Common myeloid progenitor, CD34-positive (primary cell): ENCODE measurements at regions not wholly inside any gene's neighbourhood (a gene's known extent, or its start where the extent isn't known, plus 50 kb on each side); places are given as distances from the start of the nearest gene placed in this dataset.

Experiments
- CTCF ChIA-PET: fragments of 350-600 bp; sonication (Branson Sonifier 250); formaldehyde crosslinking; loops from one replicate; lab custom pipeline; 2021; ENCODE audit warnings: antibody characterized with exemption; lab: Charles Lee
- POLR2A ChIA-PET: fragments of 350-600 bp; sonication (Branson Sonifier 250); formaldehyde crosslinking; loops from one replicate; lab custom pipeline; 2021; ENCODE audit warnings: antibody characterized with exemption; lab: Charles Lee
- DNase-seq, 3 donors: peaks; one replicate each; pipeline versions ENCODE4 v3.0.0 to v3.0.0-alpha.2; 2013
- H3K27ac ChIP-seq, 2 experiments: 1 replicate in 1 of 2; 2 replicates in 1 of 2; pipeline ENCODE4 v1.7.0; 2013; ENCODE audit warnings: inconsistent platforms in 2 of 2, low read length in 2 of 2, mild to moderate bottlenecking in 2 of 2, low read depth in 1 of 2, moderate library complexity in 1 of 2; ENCODE audit not compliant: severe bottlenecking in 2 of 2, insufficient read depth in 1 of 2, poor library complexity in 1 of 2
- H3K27me3 ChIP-seq, 5 experiments: replicated peaks in 2 of 5; 1 replicate in 3 of 5; 2 replicates in 2 of 5; pipeline versions ENCODE4 v1.6.1 to v1.7.0; 2013; ENCODE audit warnings: low read length in 4 of 5, mild to moderate bottlenecking in 2 of 5, moderate library complexity in 2 of 5, inconsistent platforms in 1 of 5; ENCODE audit not compliant: insufficient read depth in 5 of 5, control insufficient read depth in 4 of 5
- H3K36me3 ChIP-seq, 4 experiments: 1 replicate in 2 of 4; 2 replicates in 2 of 4; pipeline versions ENCODE4 v1.6.1 to v1.7.0; 2013; ENCODE audit warnings: low read length in 3 of 4, control low read depth in 1 of 4, mild to moderate bottlenecking in 1 of 4; ENCODE audit not compliant: control insufficient read depth in 4 of 4, insufficient read depth in 4 of 4
- H3K4me1 ChIP-seq, 4 experiments: 1 replicate in 3 of 4; 2 replicates in 1 of 4; pipeline versions ENCODE4 v1.6.1 to v1.7.1; 2013; ENCODE audit warnings: low read length in 3 of 4, mild to moderate bottlenecking in 3 of 4, control low read depth in 1 of 4, inconsistent platforms in 1 of 4, moderate library complexity in 1 of 4; ENCODE audit not compliant: control insufficient read depth in 4 of 4, insufficient read depth in 4 of 4; ENCODE audit errors: control extremely low read depth in 1 of 4
- H3K4me3 ChIP-seq, 7 experiments: 1 replicate in 4 of 7; 2 replicates in 3 of 7; pipeline versions ENCODE4 v1.5.1 to v1.7.0; 2013; ENCODE audit warnings: mild to moderate bottlenecking in 7 of 7, low read length in 6 of 7, moderate library complexity in 6 of 7, inconsistent platforms in 2 of 7, low read depth in 2 of 7, control low read depth in 1 of 7; ENCODE audit not compliant: insufficient read depth in 4 of 7, control insufficient read depth in 1 of 7; ENCODE audit errors: extremely low read depth in 1 of 7
- H3K9me3 ChIP-seq, 5 experiments: 1 replicate in 4 of 5; 2 replicates in 1 of 5; pipeline versions ENCODE4 v1.6.1 to v1.7.1; 2013; ENCODE audit warnings: low read length in 4 of 5, mild to moderate bottlenecking in 2 of 5, inconsistent platforms in 1 of 5, low read depth in 1 of 5, moderate library complexity in 1 of 5; ENCODE audit not compliant: control insufficient read depth in 4 of 5, insufficient read depth in 2 of 5; ENCODE audit errors: control extremely low read depth in 1 of 5
- WGBS: methylation state at CpG from one replicate; pipeline ENCODE4 v1.1.5; 2013; ENCODE audit not compliant: insufficient coverage; 5-methylcytosine and 5-hydroxymethylcytosine counted together

- Histone ChIP-seq H3K4me1 (peaks cover 0 to 6% (median 1%) of the 10 kb centered on the region in 4 experiments), H3K36me3 (peaks cover 0 to 2% (median 0%) of the 10 kb centered on the region in 4 experiments), H3K27ac (no peak overlapping the region), H3K27me3 (peaks cover 0 to 2% (median 0%) of the 10 kb centered on the region in 5 experiments), H3K4me3 (no peak overlapping the region), H3K9me3 (no peaks in the 10 kb centered on the region)
- CTCF ChIA-PET, result no interaction called here
- POLR2A ChIA-PET, result no interaction called here
- WGBS, result 96% methylated on average over 10 of the region's 10 CpGs
- no peak for DNase-seq
Observed at GRCh38 chr19:34305221-34306083, 51.1 kb downstream of the GARRE1 start.

GRCh38 chr19:34306213-34306661, 51.9 kb downstream of the GARRE1 start:
- Histone ChIP-seq H3K27me3 (peaks cover 0 to 2% (median 0%) of the 10 kb centered on the region in 5 experiments), H3K36me3 (peaks cover 0 to 2% (median 0%) of the 10 kb centered on the region in 4 experiments), H3K9me3 (no peaks in the 10 kb centered on the region), H3K27ac (no peak overlapping the region), H3K4me1 (peaks cover 0 to 6% (median 1%) of the 10 kb centered on the region in 4 experiments), H3K4me3 (no peak overlapping the region)
- DNase-seq, result no peak
- WGBS, result no CpG with 5 or more reads among the region's 2 CpGs
- ChIA-PET CTCF (no interaction called here), POLR2A (no interaction called here)

DNA sequence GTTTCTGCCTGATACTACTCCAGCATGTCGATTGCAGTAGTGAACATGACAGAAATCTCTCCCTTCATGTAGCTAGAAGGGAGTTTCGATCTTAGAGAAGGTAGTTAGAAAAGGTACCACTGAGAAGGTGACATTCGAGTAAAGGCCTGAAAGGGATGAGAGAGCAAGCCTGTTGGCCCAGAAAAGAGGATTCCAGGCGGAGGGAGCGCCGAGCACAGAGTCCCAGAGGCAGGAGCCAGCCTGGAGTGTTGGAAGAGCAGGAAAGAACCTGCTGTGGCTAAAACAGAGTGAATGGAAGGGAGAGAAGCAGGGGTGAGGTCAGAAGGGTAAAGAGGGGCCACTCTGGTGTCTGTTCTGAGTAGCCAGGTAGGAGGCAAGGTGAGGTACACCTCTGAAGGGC, 52.5 kb downstream of the GARRE1 start:
- CTCF ChIA-PET, result no interaction called here
- Histone ChIP-seq H3K9me3 (no peaks in the 10 kb centered on the region), H3K4me1 (peaks cover 0 to 6% (median 1%) of the 10 kb centered on the region in 4 experiments), H3K36me3 (peaks cover 0 to 2% (median 0%) of the 10 kb centered on the region in 4 experiments), H3K4me3 (no peak overlapping the region), H3K27me3 (peaks cover 0 to 2% (median 0%) of the 10 kb centered on the region in 5 experiments), H3K27ac (no peak overlapping the region)
- POLR2A ChIA-PET, result no interaction called here
- no peak for DNase-seq
- 100% methylated on average over 6 of the region's 6 CpGs for WGBS

DNA sequence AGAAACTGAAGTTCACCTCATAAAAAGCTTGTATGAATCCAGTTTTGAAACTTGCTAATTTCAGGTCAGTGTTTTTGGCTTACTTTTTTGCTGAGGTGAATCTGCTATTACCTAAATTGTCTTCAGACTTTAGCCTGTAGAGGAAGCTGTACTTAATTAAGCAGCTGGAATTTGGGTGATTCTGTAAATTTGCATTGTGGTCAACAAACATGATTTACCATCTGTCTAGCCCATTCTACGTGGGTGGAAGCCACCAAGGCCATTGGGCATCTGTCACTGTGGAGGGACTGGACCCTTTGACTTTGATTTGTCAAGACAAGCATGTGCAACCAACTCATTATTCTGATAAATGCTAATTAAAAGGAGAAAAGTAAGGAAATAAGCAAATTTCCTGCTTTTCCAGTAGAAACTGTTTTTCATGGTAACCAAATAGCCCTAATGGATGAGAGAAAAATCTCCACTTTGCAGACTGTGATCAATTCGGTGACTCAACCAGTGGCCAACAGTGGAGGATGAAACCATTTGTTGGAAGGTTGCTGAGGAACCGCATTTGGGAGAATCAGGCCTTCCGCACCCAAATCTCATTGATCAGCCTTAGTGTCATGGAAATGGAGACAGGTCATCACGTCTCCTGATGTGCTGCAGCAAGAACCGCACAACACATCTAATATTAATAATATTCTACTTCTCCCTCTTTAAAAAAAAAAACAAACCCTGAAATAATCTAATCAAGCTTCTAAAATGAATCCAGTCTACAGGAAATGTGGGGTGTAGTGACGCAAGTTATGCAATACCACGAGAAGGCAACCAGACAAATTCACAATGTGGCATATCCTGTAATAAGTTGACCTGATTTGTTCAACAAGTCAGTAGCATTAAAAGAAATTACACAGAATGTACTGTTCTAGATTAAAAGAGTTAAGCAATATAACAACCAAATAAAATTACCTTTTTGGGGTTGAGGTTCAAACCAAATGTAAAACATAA, 54.3 kb downstream of the GARRE1 start:
- Histone ChIP-seq H3K9me3 (no peaks in the 10 kb centered on the region), H3K36me3 (peaks cover 0 to 2% (median 0%) of the 10 kb centered on the region in 4 experiments), H3K4me1 (peaks cover 0 to 6% (median 1%) of the 10 kb centered on the region in 4 experiments), H3K4me3 (no peak overlapping the region), H3K27ac (no peak overlapping the region), H3K27me3 (peaks cover 0 to 2% (median 0%) of the 10 kb centered on the region in 5 experiments)
- ChIA-PET POLR2A (no interaction called here), CTCF (no interaction called here)
- 75% methylated on average over 4 of the region's 8 CpGs for WGBS
- DNase-seq, result peak; percentile 44 to 59 (median 50)

GRCh38 chr19:34309368-34310138, 55.2 kb downstream of the GARRE1 start:
- DNase-seq, result no peak
- peaks cover 0 to 2% (median 0%) of the 10 kb centered on the region in 5 experiments for H3K27me3 ChIP-seq
- H3K27ac ChIP-seq, result no peak overlapping the region
- H3K4me3 ChIP-seq, result no peak overlapping the region
- POLR2A ChIA-PET, result no interaction called here
- CTCF ChIA-PET, result no interaction called here
- H3K4me1 ChIP-seq, result peaks cover 0 to 6% (median 1%) of the 10 kb centered on the region in 4 experiments
- WGBS, result 98% methylated on average over 2 of the region's 6 CpGs
- H3K36me3 ChIP-seq, result peaks cover 0 to 2% (median 0%) of the 10 kb centered on the region in 4 experiments
- no peaks in the 10 kb centered on the region for H3K9me3 ChIP-seq

DNA sequence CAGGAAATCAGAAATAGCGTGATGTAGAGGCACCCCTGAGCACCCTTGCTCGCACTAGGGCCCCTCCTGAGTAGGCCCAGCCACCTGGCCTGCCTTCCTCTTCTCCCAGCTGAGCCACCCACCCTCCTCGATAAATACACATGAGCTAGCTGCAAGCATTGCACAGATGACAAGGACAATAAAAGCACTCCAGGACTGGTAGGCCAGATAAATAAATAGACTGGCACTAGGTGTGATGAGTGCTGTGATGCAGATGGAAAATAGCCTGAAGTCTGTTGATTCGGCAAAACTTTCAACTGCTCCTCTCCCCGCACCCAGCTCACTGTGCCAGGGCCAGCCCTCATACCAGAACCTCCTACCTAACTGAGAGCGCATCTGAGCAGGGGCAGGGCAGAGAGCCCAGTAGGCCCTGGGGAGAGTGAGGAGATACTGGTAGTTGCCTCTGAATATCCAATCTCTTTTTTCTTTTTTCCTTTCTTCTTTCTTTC, 54.5 kb upstream of the GPI start:
- POLR2A ChIA-PET, result no interaction called here
- H3K9me3 ChIP-seq, result no peaks in the 10 kb centered on the region
- CTCF ChIA-PET, result no interaction called here
- no peaks in the 10 kb centered on the region for H3K36me3 ChIP-seq
- DNase-seq, result no peak
- H3K27ac ChIP-seq, result no peak overlapping the region
- WGBS, result 87% methylated on average over 3 of the region's 6 CpGs
- no peak overlapping the region for H3K4me3 ChIP-seq
- peaks cover 0 to 6% (median 1%) of the 10 kb centered on the region in 4 experiments for H3K4me1 ChIP-seq
- no peaks in the 10 kb centered on the region for H3K27me3 ChIP-seq
